OCI-LY3 (cell line): ENCODE measurements at regions not wholly inside any gene's neighbourhood (a gene's known extent, or its start where the extent isn't known, plus 50 kb on each side); places are given as distances from the start of the nearest gene placed in this dataset.

Experiments used
- H2AFZ ChIP-seq: fragments of 200-600, 300-600 bp; shearing (Covaris generic); 2 replicates; pipeline ENCODE4 v1.6.0; 2014; ENCODE audit warnings: antibody characterized with exemption, low read depth, low read length
- H3K27ac ChIP-seq: fragments of 200-600, 300-600 bp; sonication (generic); 2 replicates; pipeline ENCODE4 v1.5.1; 2014; ENCODE audit warnings: mild to moderate bottlenecking, low read length, moderate library complexity, mixed read lengths
- H3K27me3 ChIP-seq: fragments of 200-600, 300-600 bp; sonication (generic); 2 replicates; pipeline ENCODE4 v1.6.1; 2014; ENCODE audit warnings: low read depth, low read length, mixed read lengths
- H3K36me3 ChIP-seq: fragments of 200-600, 300-600 bp; sonication (generic); replicated peaks from 2 replicates; pipeline ENCODE3; 2014; ENCODE audit warnings: low read depth, low read length, mixed read lengths
- H3K4me1 ChIP-seq: fragments of 300-600, 200-600 bp; sonication (generic); 2 replicates; pipeline ENCODE4 v1.6.1; 2014; ENCODE audit warnings: low read length, mixed read lengths
- H3K4me2 ChIP-seq: fragments of 200-600, 300-600 bp; sonication (generic); 2 replicates; pipeline ENCODE4 v1.6.1; 2014; ENCODE audit warnings: low read length, mixed read lengths
- H3K4me3 ChIP-seq: fragments of 300-600, 200-600 bp; sonication (generic); 2 replicates; pipeline ENCODE4 v1.5.1; 2014; ENCODE audit warnings: antibody characterized with exemption, mild to moderate bottlenecking, low read length, moderate library complexity
- H3K79me2 ChIP-seq: fragments of 300-600, 200-600 bp; shearing (Covaris generic); 2 replicates; pipeline ENCODE4 v1.6.1; 2014; ENCODE audit warnings: mild to moderate bottlenecking, low read length, mixed read lengths
- H3K9ac ChIP-seq: fragments of 300-600, 200-600 bp; shearing (Covaris generic); 2 replicates; pipeline ENCODE4 v1.6.0; 2014; ENCODE audit warnings: mild to moderate bottlenecking, low read length, moderate library complexity
- H3K9me3 ChIP-seq: fragments of 200-600, 300-600 bp; shearing (Covaris generic); 2 replicates; pipeline ENCODE4 v1.6.1; 2014; ENCODE audit warnings: low read length, mixed read lengths; ENCODE audit not compliant: insufficient read depth
- H4K20me1 ChIP-seq: fragments of 200-600, 300-600 bp; sonication (generic); 2 replicates; pipeline ENCODE4 v1.6.1; 2016; ENCODE audit warnings: low read length, mixed read lengths; ENCODE audit not compliant: insufficient read depth
- EZH2phosphoT487 ChIP-seq: fragments of 200-600 bp; shearing (Covaris generic); IDR thresholded peaks from 2 replicates; pipeline ENCODE4 v1.6.1; 2018; ENCODE audit warnings: antibody characterized with exemption, mixed run types, low read depth
- TF ChIP-seq, protein P1 (sequence below): fragments of 200-600, 300-600 bp; sonication (generic); IDR thresholded peaks from 2 replicates; pipeline ENCODE4 v1.5.1; 2014; ENCODE audit warnings: antibody characterized with exemption, low read length, low read depth

DNA sequence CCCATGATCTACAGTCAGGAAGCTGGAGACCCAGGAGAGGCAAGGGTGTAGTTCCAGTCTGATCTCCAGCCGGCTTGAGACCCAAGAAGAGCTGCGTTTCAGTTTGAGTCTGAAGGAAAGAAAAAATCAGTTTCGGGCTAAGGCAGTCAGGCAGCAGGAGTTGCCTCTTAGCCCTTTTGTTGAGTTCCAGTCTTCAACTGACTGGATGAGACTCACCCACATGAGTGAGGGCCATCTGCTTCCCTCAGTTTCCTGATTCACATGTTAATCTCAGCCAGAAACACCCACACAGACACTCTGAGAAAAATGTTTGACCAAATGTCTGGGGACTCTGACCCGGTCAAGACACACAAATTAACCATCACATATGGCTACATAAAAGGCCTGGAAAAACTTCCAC, 73.6 kb upstream of the ELOVL6 start:
- no peaks in the 10 kb centered on the region for H3K4me1 ChIP-seq
- H3K27me3 ChIP-seq: no peaks in the 10 kb centered on the region
- no peak overlapping the region for H3K4me2 ChIP-seq
- H3K79me2 ChIP-seq: no peaks in the 10 kb centered on the region
- H3K27ac ChIP-seq: no peak overlapping the region
- H2AFZ ChIP-seq: no peak overlapping the region
- no peak overlapping the region for H3K9ac ChIP-seq
- no peaks in the 10 kb centered on the region for H4K20me1 ChIP-seq
- H3K4me3 ChIP-seq: no peak overlapping the region
- TF ChIP-seq EZH2phosphoT487: no peak
- TF ChIP-seq, protein P1, sequence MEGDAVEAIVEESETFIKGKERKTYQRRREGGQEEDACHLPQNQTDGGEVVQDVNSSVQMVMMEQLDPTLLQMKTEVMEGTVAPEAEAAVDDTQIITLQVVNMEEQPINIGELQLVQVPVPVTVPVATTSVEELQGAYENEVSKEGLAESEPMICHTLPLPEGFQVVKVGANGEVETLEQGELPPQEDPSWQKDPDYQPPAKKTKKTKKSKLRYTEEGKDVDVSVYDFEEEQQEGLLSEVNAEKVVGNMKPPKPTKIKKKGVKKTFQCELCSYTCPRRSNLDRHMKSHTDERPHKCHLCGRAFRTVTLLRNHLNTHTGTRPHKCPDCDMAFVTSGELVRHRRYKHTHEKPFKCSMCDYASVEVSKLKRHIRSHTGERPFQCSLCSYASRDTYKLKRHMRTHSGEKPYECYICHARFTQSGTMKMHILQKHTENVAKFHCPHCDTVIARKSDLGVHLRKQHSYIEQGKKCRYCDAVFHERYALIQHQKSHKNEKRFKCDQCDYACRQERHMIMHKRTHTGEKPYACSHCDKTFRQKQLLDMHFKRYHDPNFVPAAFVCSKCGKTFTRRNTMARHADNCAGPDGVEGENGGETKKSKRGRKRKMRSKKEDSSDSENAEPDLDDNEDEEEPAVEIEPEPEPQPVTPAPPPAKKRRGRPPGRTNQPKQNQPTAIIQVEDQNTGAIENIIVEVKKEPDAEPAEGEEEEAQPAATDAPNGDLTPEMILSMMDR: no peak
- H3K9me3 ChIP-seq: no peaks in the 10 kb centered on the region
- H3K36me3 ChIP-seq: no peaks in the 10 kb centered on the region

- no peak overlapping the region for H3K27ac ChIP-seq
- H3K9ac ChIP-seq: no peak overlapping the region
- no peak overlapping the region for H2AFZ ChIP-seq
- H3K79me2 ChIP-seq: no peaks in the 10 kb centered on the region
- no peak overlapping the region for H3K4me3 ChIP-seq
- no peaks in the 10 kb centered on the region for H3K4me1 ChIP-seq
- TF ChIP-seq, protein P1: no peak
- TF ChIP-seq EZH2phosphoT487: no peak
- H4K20me1 ChIP-seq: no peaks in the 10 kb centered on the region
- no peaks in the 10 kb centered on the region for H3K9me3 ChIP-seq
- H3K27me3 ChIP-seq: no peaks in the 10 kb centered on the region
- no peaks in the 10 kb centered on the region for H3K36me3 ChIP-seq
- no peak overlapping the region for H3K4me2 ChIP-seq
Measured at GRCh38 chr4:110270492-110271197, 72.2 kb upstream of the ELOVL6 start.

DNA sequence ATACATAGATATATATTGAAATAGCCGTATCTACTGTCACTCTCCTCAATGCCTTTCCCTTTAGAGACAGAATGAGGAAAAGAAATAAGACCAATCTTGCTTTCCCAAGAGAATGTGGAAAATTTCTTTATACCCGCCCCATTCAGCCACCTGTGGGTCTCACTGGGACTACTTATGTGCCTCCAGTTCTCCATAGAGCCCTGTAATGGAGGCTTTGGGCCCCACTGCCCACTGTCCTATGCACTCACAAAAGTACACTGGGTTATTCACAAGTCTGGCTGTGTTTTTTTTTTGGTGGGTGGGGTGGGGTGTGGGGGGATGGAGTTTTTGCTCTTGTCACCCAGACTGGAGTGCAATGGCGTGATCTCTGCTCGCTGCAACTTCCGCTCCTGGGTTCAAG, 70.4 kb upstream of the ELOVL6 start:
- Histone ChIP-seq H4K20me1 (no peaks in the 10 kb centered on the region), H3K9ac (no peak overlapping the region), H3K4me1 (no peaks in the 10 kb centered on the region), H3K36me3 (no peaks in the 10 kb centered on the region), H3K9me3 (no peaks in the 10 kb centered on the region), H3K27ac (no peak overlapping the region), H3K4me2 (no peak overlapping the region), H3K4me3 (no peak overlapping the region), H3K79me2 (no peaks in the 10 kb centered on the region), H2AFZ (no peak overlapping the region), H3K27me3 (no peaks in the 10 kb centered on the region)
- no peak for TF ChIP-seq EZH2phosphoT487
- TF ChIP-seq, protein P1: no peak

DNA sequence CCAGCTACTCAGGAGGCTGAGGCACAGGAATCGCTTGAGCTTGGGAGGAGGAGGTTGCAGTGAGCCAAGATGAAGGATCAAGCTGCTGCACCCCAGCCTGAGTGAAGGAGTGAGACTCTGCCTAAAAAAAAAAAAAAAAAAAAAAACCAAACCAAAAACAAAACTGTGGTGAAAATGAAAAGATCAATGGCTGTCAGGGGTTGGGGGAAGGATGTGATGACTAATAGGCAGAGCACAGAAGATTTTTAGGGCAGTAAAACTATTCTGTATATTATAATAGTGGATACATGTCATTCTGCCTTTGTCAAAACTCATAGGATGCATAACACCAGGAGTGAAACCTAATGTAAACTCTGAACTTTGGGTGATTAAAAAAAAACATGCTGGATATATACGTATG, 69.9 kb upstream of the ELOVL6 start:
- Histone ChIP-seq H3K9ac (no peak overlapping the region), H3K4me1 (no peaks in the 10 kb centered on the region), H3K36me3 (no peaks in the 10 kb centered on the region), H3K79me2 (no peaks in the 10 kb centered on the region), H2AFZ (no peak overlapping the region), H4K20me1 (no peaks in the 10 kb centered on the region), H3K4me2 (no peak overlapping the region), H3K4me3 (no peak overlapping the region), H3K27me3 (no peaks in the 10 kb centered on the region), H3K27ac (no peak overlapping the region), H3K9me3 (no peaks in the 10 kb centered on the region)
- TF ChIP-seq, protein P1: no peak
- TF ChIP-seq EZH2phosphoT487: no peak
